ENCODE measurements at regions not wholly inside any gene's neighbourhood (a gene's known extent, or its start where the extent isn't known, plus 50 kb on each side); places are given as distances from the start of the nearest gene placed in this dataset.

GRCh38 chr2:142745691-142746090 is 131.8 kb upstream of the KYNU start:
- no peak for TF ChIP-seq CTCF (IDR thresholded peaks at IDR 0.05)
- no peak for TF ChIP-seq POLR2A (IDR thresholded peaks at IDR 0.05)
- TF ChIP-seq POLR2AphosphoS5 (IDR thresholded peaks at IDR 0.05): no peak

Measured in upper lobe of left lung (tissue), 4 donors.